Muscle of leg (tissue), 3 donors: ENCODE measurements at regions not wholly inside any gene's neighbourhood (a gene's known extent, or its start where the extent isn't known, plus 50 kb on each side); places are given as distances from the start of the nearest gene placed in this dataset.
A peak's percentile ranks its signal among the peaks of the same experiment; 100 is the strongest.

Source experiments
- DNase-seq: peaks from one replicate; pipeline ENCODE4 v3.0.0; 2013
- H3K27ac ChIP-seq: one replicate; pipeline ENCODE4 v1.5.1; 2013; ENCODE audit warnings: mild to moderate bottlenecking, low read length, control low read depth
- H3K27me3 ChIP-seq: one replicate; pipeline ENCODE4 v1.6.1; 2013; ENCODE audit warnings: low read length; ENCODE audit not compliant: control insufficient read depth, insufficient read depth
- H3K36me3 ChIP-seq: one replicate; pipeline ENCODE4 v1.6.1; 2013; ENCODE audit warnings: low read length; ENCODE audit not compliant: control insufficient read depth, insufficient read depth
- H3K4me1 ChIP-seq: one replicate; pipeline ENCODE4 v1.6.1; 2013; ENCODE audit warnings: low read length; ENCODE audit not compliant: control insufficient read depth, insufficient read depth
- H3K4me3 ChIP-seq: one replicate; pipeline ENCODE4 v1.5.1; 2013; ENCODE audit warnings: low read length, control low read depth
- H3K9me3 ChIP-seq: replicated peaks from 2 replicates; pipeline ENCODE4 v1.6.1; 2013; ENCODE audit warnings: low read depth, low read length; ENCODE audit not compliant: control insufficient read depth
- WGBS: methylation state at CpG from one replicate; pipeline ENCODE4 v1.1.5; 2013; ENCODE audit warnings: missing lambda C conversion rate; ENCODE audit not compliant: insufficient coverage; 5-methylcytosine and 5-hydroxymethylcytosine counted together

- no peaks in the 10 kb centered on the region for H3K36me3 ChIP-seq
- no peaks in the 10 kb centered on the region for H3K4me1 ChIP-seq
- H3K27ac ChIP-seq = no peak overlapping the region
- no peak overlapping the region for H3K4me3 ChIP-seq
- no peaks in the 10 kb centered on the region for H3K27me3 ChIP-seq
- no peak for DNase-seq
- peaks cover under 1% of the 10 kb centered on the region for H3K9me3 ChIP-seq
These were observed 107.4 kb downstream of the NXNL2 start for GRCh38 chr9:88642336-88642735.

- no CpG with 5 or more reads among the region's 4 CpGs for WGBS
- no peak overlapping the region for H3K4me3 ChIP-seq
- DNase-seq = no peak
- H3K27me3 ChIP-seq = no peaks in the 10 kb centered on the region
- no peaks in the 10 kb centered on the region for H3K9me3 ChIP-seq
- H3K36me3 ChIP-seq = no peaks in the 10 kb centered on the region
- H3K4me1 ChIP-seq = no peaks in the 10 kb centered on the region
- H3K27ac ChIP-seq = no peak overlapping the region
These were observed 109.0 kb downstream of the NXNL2 start for GRCh38 chr9:88643931-88644330.

GRCh38 chr9:88645172-88645878 is 110.3 kb downstream of the NXNL2 start:
- H3K27me3 ChIP-seq = no peaks in the 10 kb centered on the region
- no peaks in the 10 kb centered on the region for H3K4me1 ChIP-seq
- no peak overlapping the region for H3K27ac ChIP-seq
- no peaks in the 10 kb centered on the region for H3K36me3 ChIP-seq
- no CpG with 5 or more reads among the region's 7 CpGs for whole genome bisulfite sequencing
- no peak for DNase-seq
- no peak overlapping the region for H3K4me3 ChIP-seq
- H3K9me3 ChIP-seq = no peaks in the 10 kb centered on the region

GRCh38 chr9:88645879-88646199 is 110.9 kb downstream of the NXNL2 start:
- 93% methylated on average over 3 of the region's 10 CpGs for WGBS
- Histone ChIP-seq H3K27ac (no peak overlapping the region), H3K27me3 (no peaks in the 10 kb centered on the region), H3K9me3 (no peaks in the 10 kb centered on the region), H3K36me3 (no peaks in the 10 kb centered on the region), H3K4me1 (no peaks in the 10 kb centered on the region), H3K4me3 (no peak overlapping the region)
- DNase-seq = no peak

GRCh38 chr9:88646539-88647300 is 111.7 kb downstream of the NXNL2 start:
- WGBS = 87% methylated on average over 6 of the region's 8 CpGs
- H3K4me1 ChIP-seq = peaks cover 2% of the 10 kb centered on the region
- H3K9me3 ChIP-seq = no peaks in the 10 kb centered on the region
- H3K27me3 ChIP-seq = no peaks in the 10 kb centered on the region
- peak overlapping the region; percentile 67 for H3K27ac ChIP-seq
- DNase-seq = peak; percentile 60
- no peaks in the 10 kb centered on the region for H3K36me3 ChIP-seq
- H3K4me3 ChIP-seq = no peak overlapping the region

GRCh38 chr9:88651682-88652633 is 117.0 kb downstream of the NXNL2 start:
- peaks cover 12% of the 10 kb centered on the region for H3K4me1 ChIP-seq
- WGBS = 50% methylated on average over 2 of the region's 10 CpGs
- no peak overlapping the region for H3K4me3 ChIP-seq
- DNase-seq = peak; percentile 97
- no peaks in the 10 kb centered on the region for H3K9me3 ChIP-seq
- H3K27me3 ChIP-seq = no peaks in the 10 kb centered on the region
- peak overlapping the region; percentile 73 for H3K27ac ChIP-seq
- H3K36me3 ChIP-seq = no peaks in the 10 kb centered on the region

GRCh38 chr9:88652876-88653275 is 117.9 kb downstream of the NXNL2 start:
- Histone ChIP-seq H3K4me3 (no peak overlapping the region), H3K36me3 (no peaks in the 10 kb centered on the region), H3K27me3 (no peaks in the 10 kb centered on the region), H3K9me3 (no peaks in the 10 kb centered on the region), H3K27ac (peak overlapping the region; percentile 32), H3K4me1 (peaks cover 13% of the 10 kb centered on the region)
- DNase-seq = no peak
- no CpG with 5 or more reads among the region's 1 CpG for WGBS

GRCh38 chr9:88653406-88653805 is 118.4 kb downstream of the NXNL2 start:
- Histone ChIP-seq H3K9me3 (no peaks in the 10 kb centered on the region), H3K27ac (no peak overlapping the region), H3K4me1 (peaks cover 16% of the 10 kb centered on the region), H3K36me3 (no peaks in the 10 kb centered on the region), H3K27me3 (no peaks in the 10 kb centered on the region), H3K4me3 (no peak overlapping the region)
- WGBS = no CpG with 5 or more reads among the region's 2 CpGs
- DNase-seq = peak; percentile 44

- DNase-seq = peak; percentile 58
- Histone ChIP-seq H3K27me3 (no peaks in the 10 kb centered on the region), H3K36me3 (no peaks in the 10 kb centered on the region), H3K27ac (peak overlapping the region; percentile 26), H3K4me1 (peaks cover 18% of the 10 kb centered on the region), H3K4me3 (no peak overlapping the region), H3K9me3 (no peaks in the 10 kb centered on the region)
- WGBS = no CpG with 5 or more reads among the region's 3 CpGs
These were observed 118.9 kb downstream of the NXNL2 start for GRCh38 chr9:88653911-88654310.

- H3K36me3 ChIP-seq = no peaks in the 10 kb centered on the region
- no peaks in the 10 kb centered on the region for H3K9me3 ChIP-seq
- H3K4me3 ChIP-seq = no peak overlapping the region
- DNase-seq = peak; percentile 53
- H3K4me1 ChIP-seq = peaks cover 6% of the 10 kb centered on the region
- H3K27me3 ChIP-seq = no peaks in the 10 kb centered on the region
- no peak overlapping the region for H3K27ac ChIP-seq
- 0% methylated on average over 1 of the region's 2 CpGs for WGBS
These were observed 122.9 kb downstream of the NXNL2 start for GRCh38 chr9:88657893-88658292.
